ENCODE measurements at regions not wholly inside any gene's neighbourhood (a gene's known extent, or its start where the extent isn't known, plus 50 kb on each side); places are given as distances from the start of the nearest gene placed in this dataset.

- Histone ChIP-seq H3K27me3 (no peaks in the 10 kb centered on the region), H3K36me3 (no peaks in the 10 kb centered on the region), H3K27ac (no peak overlapping the region), H3K4me3 (no peak overlapping the region), H3K9me3 (no peaks in the 10 kb centered on the region), H3K4me1 (no peaks in the 10 kb centered on the region)
- TF ChIP-seq POLR2AphosphoS5 (IDR thresholded peaks at IDR 0.05) (no peak), POLR2A (IDR thresholded peaks at IDR 0.05) (no peak), CTCF (IDR thresholded peaks at IDR 0.05) (no peak), EP300 (IDR thresholded peaks at IDR 0.05) (no peak)
- 88 to 99% (median 95%) methylated on average over 2 of the region's 2 CpGs for WGBS, 5 donors
- no peak for DNase-seq
- intact Hi-C loops (cut with DNase I; ENCODE audit: low total_unique reads) = no loop called here
Measured at GRCh38 chr11:23280088-23280487, 419.8 kb upstream of the CCDC179 start.

GRCh38 chr11:23283666-23284065 lies 423.4 kb upstream of the CCDC179 start:
- no peaks in the 10 kb centered on the region for H3K27me3 ChIP-seq
- TF ChIP-seq CTCF (IDR thresholded peaks at IDR 0.05) (no peak), EP300 (IDR thresholded peaks at IDR 0.05) (no peak), POLR2AphosphoS5 (IDR thresholded peaks at IDR 0.05) (no peak), POLR2A (IDR thresholded peaks at IDR 0.05) (no peak)
- WGBS, 5 donors = 84 to 98% (median 93%) methylated on average over 1 of the region's 1 CpG
- intact Hi-C loops (cut with DNase I; ENCODE audit: low total_unique reads) = no loop called here
- no peaks in the 10 kb centered on the region for H3K36me3 ChIP-seq
- no peak overlapping the region for H3K4me3 ChIP-seq
- H3K9me3 ChIP-seq = no peaks in the 10 kb centered on the region
- no peaks in the 10 kb centered on the region for H3K4me1 ChIP-seq
- H3K27ac ChIP-seq = no peak overlapping the region
- DNase-seq = no peak

- H3K36me3 ChIP-seq = no peaks in the 10 kb centered on the region
- no peaks in the 10 kb centered on the region for H3K9me3 ChIP-seq
- no peak overlapping the region for H3K27ac ChIP-seq
- TF ChIP-seq POLR2AphosphoS5 (IDR thresholded peaks at IDR 0.05) = no peak
- TF ChIP-seq POLR2A (IDR thresholded peaks at IDR 0.05) = no peak
- TF ChIP-seq EP300 (IDR thresholded peaks at IDR 0.05) = no peak
- TF ChIP-seq CTCF (IDR thresholded peaks at IDR 0.05) = no peak
- DNase-seq = peak in 1 of 2 donors; percentile 8
- H3K27me3 ChIP-seq = no peaks in the 10 kb centered on the region
- no peak overlapping the region for H3K4me3 ChIP-seq
- H3K4me1 ChIP-seq = no peaks in the 10 kb centered on the region
- intact Hi-C loops (cut with DNase I; ENCODE audit: low total_unique reads) = no loop called here
Measured at GRCh38 chr11:23284631-23285030, 424.4 kb upstream of the CCDC179 start.

- H3K9me3 ChIP-seq = no peaks in the 10 kb centered on the region
- no peaks in the 10 kb centered on the region for H3K36me3 ChIP-seq
- WGBS, 5 donors = 0 to 79% (median 55%) methylated on average over 1 of the region's 1 CpG
- no peaks in the 10 kb centered on the region for H3K4me1 ChIP-seq
- TF ChIP-seq EP300 (IDR thresholded peaks at IDR 0.05) (no peak), POLR2A (IDR thresholded peaks at IDR 0.05) (no peak), POLR2AphosphoS5 (IDR thresholded peaks at IDR 0.05) (no peak), CTCF (IDR thresholded peaks at IDR 0.05) (no peak)
- H3K27ac ChIP-seq = no peak overlapping the region
- H3K27me3 ChIP-seq = no peaks in the 10 kb centered on the region
- intact Hi-C loops (cut with DNase I; ENCODE audit: low total_unique reads) = no loop called here
- DNase-seq = peak in 1 of 2 donors; percentile 15
- H3K4me3 ChIP-seq = no peak overlapping the region
Measured at GRCh38 chr11:23288003-23288783, 427.9 kb upstream of the CCDC179 start.

Data from stomach (tissue), 8 donors.